ENCODE measurements at regions not wholly inside any gene's neighbourhood (a gene's known extent, or its start where the extent isn't known, plus 50 kb on each side); places are given as distances from the start of the nearest gene placed in this dataset.
"Not testable (repeated sequence)": the region's sequence is repeated elsewhere in the genome, so short reads cannot be mapped to it uniquely, and the experiment has no call there.

DNA sequence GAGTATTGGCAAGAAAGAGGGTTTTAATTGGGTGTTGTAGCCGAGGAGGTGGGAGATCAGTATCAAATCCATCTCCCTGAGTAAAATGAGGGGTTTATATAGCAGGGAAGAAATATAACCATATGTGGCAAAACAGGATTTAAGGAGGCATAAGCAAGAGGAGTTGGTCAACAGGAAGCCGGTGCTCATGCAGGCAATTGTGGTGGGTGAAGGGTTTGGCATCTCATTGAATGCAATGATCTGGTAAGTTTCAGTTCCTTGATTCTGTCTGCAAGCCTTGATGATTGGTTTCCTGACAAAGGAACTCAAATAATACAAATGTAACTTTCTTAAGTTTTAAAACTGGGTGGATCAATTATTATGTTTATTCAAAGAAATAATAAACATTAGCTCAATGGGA is 564.4 kb upstream of the LINC00305 start:
- no peak for DNase-seq (ENCODE audit: extremely low read depth in 1 of 11, low read depth in 9 of 11, low spot score in 4 of 11)

- no peak for DNase-seq (ENCODE audit: extremely low read depth in 1 of 11, low read depth in 9 of 11, low spot score in 4 of 11)
Observed at GRCh38 chr18:64712035-64712434, 563.1 kb upstream of the LINC00305 start.

DNA sequence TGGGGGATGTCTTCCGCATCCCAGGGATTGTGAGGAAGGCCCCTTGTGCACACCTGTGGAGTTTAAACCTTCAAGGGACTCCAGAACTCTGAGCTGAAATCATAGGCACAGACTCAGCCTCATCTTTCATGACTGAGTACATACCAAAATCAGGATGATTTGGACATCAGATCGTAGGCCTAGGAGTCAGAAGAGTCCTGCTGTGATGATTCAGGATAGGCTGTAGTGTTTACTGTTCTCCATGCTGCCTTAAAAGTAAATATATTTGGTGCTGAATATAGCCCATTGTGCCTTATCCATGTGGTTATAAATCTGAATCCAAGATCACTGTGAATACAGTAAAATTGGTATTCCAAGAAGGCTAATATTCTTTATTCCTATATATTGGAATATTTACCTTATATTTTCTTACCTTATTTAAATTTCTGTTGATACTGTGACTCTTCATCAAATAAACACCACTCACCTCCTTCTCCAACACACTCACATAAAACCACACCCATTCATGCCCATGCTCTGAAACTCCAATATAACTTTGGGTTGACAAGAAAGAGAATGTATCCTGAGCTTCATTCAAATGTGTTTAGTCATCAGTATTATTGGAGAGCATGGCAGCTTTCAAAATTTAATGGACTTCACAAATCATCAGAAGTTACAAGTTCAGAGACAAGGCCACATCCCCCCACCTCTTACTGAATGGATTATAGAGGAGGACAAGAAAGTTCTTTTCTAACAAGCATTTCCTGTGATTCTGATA is 561.4 kb upstream of the LINC00305 start:
- no peak for DNase-seq (ENCODE audit: extremely low read depth in 1 of 11, low read depth in 9 of 11, low spot score in 4 of 11)

DNA sequence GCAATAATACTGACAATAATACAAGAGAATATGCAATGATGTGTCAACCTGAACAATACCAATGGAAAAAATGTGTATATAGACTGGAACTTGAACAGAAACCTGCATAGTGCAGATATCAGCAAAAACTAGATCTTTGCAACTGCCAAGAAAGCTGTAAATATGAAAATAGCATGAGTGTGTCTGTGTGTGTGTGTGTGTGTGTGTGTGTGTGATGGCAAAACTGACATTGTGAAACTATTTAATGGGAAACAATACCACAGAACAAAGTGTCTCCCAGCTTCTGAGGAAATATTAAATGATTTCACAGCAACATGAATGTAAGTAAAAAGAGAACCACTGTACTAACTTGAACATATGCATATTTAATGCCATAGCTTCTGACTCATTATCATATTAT is 558.2 kb upstream of the LINC00305 start:
- no peak for DNase-seq (ENCODE audit: extremely low read depth in 1 of 11, low read depth in 9 of 11, low spot score in 4 of 11)

DNA sequence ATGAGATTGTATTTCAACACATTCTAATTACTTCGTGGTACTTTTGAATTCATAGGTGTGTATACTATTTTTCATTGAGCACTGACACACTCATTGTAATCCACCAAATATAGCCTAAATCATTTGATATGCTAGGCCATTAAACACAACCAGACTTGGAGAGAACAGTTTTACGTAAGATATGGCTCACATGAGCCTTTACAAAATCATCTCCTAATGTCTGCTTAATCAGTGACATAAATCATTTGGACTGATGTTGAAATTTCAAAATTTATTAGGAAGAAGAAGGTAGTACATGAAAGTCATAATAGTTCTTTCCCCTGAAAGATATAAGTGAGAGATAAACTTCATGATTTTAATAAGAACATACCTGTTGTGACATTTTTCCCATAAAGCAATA is 550.2 kb upstream of the LINC00305 start:
- no peak for DNase-seq (ENCODE audit: extremely low read depth in 1 of 11, low read depth in 9 of 11, low spot score in 4 of 11)

DNA sequence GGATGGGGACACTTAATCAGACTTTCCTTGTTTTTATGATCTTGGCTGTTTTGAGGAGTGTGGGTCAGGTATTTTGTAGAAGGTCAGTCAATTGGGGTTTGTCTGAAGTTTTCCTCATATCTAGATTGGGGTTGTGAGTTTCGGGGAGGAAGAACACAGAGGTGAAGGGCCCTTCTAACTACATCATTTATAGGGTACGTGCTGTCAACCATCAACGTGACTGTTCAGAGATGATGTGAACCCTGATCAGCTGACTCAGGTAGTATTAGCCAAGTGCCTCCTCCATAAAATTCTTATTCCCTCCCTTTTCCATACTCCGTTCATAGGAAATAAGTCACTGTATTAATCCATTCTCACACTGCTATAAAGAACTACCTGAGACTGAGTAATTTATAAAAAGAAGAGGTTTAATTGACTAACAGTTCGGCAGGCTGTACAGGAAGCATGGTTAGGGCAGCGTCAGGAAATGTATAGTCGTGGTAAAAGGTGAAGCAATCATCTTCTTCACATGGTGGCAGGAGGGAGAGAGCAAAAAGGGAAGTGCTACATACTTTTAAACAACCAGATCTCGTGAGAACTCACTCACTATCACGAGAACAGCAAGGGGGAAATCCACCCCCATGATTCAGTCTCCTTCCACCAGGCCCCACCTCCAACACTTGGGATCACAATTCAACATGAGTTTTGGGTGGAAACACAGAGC is 547.1 kb upstream of the LINC00305 start:
- no peak for DNase-seq (ENCODE audit: extremely low read depth in 1 of 11, low read depth in 9 of 11, low spot score in 4 of 11)

DNA sequence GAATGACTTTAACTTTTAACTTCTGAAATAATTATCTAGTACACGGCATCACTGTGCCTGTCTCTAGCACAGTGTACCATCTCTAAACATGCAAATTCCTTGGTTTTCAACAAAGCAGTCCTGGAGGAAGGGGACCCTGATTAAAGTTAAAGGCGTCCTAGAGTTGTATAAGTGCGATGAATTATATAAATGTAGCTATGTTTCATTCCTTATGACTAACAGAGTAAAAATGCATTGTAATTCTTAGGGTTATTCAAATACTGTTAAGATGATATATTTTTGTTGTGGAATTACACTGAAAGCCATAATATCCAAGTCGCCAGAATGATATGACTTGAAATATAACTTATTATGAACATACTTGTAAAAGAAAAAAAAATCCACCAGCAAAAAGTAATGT is 544.9 kb upstream of the LINC00305 start:
- DNase-seq (ENCODE audit: extremely low read depth in 1 of 11, low read depth in 9 of 11, low spot score in 4 of 11): no peak

- no peak for DNase-seq (ENCODE audit: extremely low read depth in 1 of 11, low read depth in 9 of 11, low spot score in 4 of 11)
Observed at GRCh38 chr18:64692826-64693225, 543.9 kb upstream of the LINC00305 start.

DNA sequence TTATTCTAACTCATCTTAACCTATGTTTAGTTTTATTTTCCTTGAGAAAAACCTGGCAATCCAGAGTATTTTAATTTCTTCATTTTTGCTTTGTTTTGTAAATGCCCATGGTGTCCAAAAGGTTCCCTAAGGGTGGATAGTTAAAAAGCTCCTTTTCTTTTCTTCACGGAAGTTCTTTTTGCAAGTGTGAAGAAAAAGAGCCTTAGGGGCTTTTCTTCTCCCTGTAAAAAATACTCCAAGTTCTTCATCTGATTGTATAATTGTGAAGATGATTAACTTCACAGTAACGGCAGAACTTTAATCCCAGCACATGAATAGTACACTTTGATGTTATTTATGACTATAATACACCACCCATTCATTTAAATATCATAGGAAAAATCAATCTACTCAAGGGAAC is 530.2 kb upstream of the LINC00305 start:
- no peak for DNase-seq (ENCODE audit: extremely low read depth in 1 of 11, low read depth in 9 of 11, low spot score in 4 of 11)

- no peak for DNase-seq (ENCODE audit: extremely low read depth in 1 of 11, low read depth in 9 of 11, low spot score in 4 of 11)
Observed at GRCh38 chr18:64678048-64678447, 529.2 kb upstream of the LINC00305 start.

DNA sequence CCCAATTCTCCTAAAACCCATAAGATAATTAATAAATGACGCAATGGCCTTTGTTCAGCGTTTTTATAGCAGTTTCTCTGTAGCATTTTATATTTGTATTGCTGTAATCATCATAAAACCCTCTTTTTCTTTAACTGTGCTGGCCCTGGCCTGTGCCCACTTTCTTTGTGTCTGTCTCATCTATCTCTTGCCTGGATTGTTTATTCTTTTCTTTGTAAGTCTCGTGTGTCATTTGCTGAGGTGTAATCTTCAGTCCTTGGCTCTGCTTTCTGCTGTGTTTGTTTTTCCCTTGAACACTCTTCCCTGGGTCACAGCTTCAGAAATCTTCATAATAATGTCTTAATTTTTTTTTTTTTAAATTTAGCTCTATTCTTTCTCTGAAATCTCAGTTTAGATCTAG is 525.8 kb upstream of the LINC00305 start:
- no peak for DNase-seq (ENCODE audit: extremely low read depth in 1 of 11, low read depth in 9 of 11, low spot score in 4 of 11)

- DNase-seq (ENCODE audit: extremely low read depth in 1 of 11, low read depth in 9 of 11, low spot score in 4 of 11): not testable (repeated sequence)
Observed at GRCh38 chr18:64671293-64671692, 522.4 kb upstream of the LINC00305 start.

DNA sequence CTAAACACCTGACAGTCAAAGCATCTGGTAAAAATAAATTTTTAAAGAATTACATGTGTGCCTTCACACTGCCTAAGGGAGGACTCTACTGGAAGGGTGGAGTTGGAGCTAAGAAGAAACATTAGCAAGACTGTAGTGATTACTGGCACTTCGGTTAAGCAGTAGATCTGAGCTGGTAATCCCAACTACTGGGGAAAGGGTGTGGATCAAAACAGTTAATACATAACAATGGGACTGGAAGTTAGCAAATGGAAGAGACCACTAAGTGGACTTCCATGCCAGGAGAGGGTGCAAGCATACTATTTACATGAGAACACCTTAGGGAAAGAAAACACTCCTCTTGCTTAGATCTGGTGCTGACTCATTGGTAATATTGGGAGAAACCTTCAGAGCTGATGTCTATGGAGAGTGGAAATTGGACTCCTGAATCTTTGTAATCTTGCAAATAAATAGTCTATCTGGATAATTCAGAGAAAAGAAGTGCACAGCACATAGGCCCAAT is 519.6 kb upstream of the LINC00305 start:
- DNase-seq (ENCODE audit: extremely low read depth in 1 of 11, low read depth in 9 of 11, low spot score in 4 of 11): no peak

GRCh38 chr18:64663086-64663485 is 514.2 kb upstream of the LINC00305 start:
- no peak for DNase-seq (ENCODE audit: extremely low read depth in 1 of 11, low read depth in 9 of 11, low spot score in 4 of 11)

DNA sequence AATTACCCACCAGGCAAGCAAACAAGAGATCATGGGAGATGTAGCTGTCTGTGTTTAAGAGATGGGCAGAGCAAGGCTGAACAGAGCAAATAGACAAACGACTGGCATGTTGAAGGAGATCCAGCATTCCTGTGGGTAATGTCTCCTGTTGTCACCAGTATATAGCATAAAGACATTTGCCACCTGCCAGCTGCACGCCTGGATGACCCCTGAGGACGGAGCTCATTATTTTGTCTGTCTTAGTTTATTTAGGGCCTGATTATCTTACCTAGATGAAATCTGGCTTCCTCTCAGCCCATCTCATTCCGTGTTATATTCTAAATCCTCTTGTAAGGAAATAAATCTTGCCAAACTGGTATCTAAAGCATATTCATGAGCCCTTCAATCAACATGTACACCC is 510.3 kb upstream of the LINC00305 start:
- DNase-seq (ENCODE audit: extremely low read depth in 1 of 11, low read depth in 9 of 11, low spot score in 4 of 11): peak in 9 of 11 donors; percentile 3 to 50 (median 19)

DNA sequence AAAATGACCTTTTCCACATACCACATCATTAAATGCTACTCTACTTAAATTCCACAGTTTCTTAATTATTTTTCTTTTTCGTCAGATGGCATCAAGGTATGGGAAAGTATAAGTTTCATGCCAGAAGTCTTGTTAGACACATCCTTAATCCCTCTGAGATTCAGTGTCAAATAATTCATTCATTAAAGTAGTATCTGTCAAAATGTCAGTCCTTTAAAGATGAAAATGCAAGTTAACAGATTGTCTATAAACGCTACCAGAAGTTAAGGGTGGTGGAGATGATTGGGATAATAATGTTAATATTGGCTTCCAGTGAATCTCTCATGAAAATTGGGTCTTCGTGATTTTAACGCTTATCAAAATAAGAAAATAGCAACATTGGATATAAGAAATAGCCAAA is 504.2 kb upstream of the LINC00305 start:
- DNase-seq (ENCODE audit: extremely low read depth in 1 of 11, low read depth in 9 of 11, low spot score in 4 of 11): no peak

DNA sequence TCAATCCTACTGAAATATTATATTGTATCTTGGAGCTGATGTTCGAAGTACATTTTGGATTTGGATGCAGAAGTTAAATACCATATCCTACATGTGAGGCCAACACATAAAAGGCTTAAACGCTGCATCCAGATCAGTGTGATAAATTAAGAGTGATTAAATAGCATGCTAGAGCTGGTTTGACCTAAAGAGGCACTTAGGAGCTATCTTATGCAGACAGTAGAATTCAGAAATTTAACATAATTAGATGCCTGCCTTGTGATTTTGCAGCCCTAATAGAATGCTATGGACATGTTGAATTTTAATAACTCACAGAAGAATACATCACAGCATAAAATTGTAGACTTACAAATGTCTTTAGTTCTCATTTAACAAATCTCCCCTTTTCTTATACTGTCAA is 501.2 kb upstream of the LINC00305 start:
- no peak for DNase-seq (ENCODE audit: extremely low read depth in 1 of 11, low read depth in 9 of 11, low spot score in 4 of 11)

DNA sequence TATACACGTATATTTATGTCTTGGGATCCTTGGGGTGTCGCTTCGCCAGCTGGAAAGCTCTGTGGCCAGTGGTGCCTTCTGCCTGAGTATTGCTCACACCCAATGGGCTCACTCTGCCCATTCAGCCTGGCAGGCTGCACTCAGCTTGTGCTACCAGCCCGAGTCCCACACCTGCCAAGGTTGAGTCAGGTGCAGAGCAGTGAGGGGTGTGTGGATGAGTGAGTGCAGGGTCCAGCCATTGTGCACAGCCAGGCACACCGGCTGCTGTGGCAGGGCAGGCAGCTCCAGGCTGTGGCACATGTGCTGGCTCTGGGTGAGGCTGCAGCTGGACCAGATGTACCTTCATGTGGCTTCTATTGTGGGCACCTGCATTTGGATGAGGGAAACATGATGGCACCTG is 496.9 kb upstream of the LINC00305 start:
- no peak for DNase-seq (ENCODE audit: extremely low read depth in 1 of 11, low read depth in 9 of 11, low spot score in 4 of 11)

- DNase-seq (ENCODE audit: extremely low read depth in 1 of 11, low read depth in 9 of 11, low spot score in 4 of 11): no peak
Observed at GRCh38 chr18:64639536-64639935, 490.6 kb upstream of the LINC00305 start.

- no peak for DNase-seq (ENCODE audit: extremely low read depth in 1 of 11, low read depth in 9 of 11, low spot score in 4 of 11)
Observed at GRCh38 chr18:64620971-64621560, 472.2 kb upstream of the LINC00305 start.

Data from renal cortex interstitium (tissue), 11 donors.